ENCODE measurements at regions not wholly inside any gene's neighbourhood (a gene's known extent, or its start where the extent isn't known, plus 50 kb on each side); places are given as distances from the start of the nearest gene placed in this dataset.

DNA sequence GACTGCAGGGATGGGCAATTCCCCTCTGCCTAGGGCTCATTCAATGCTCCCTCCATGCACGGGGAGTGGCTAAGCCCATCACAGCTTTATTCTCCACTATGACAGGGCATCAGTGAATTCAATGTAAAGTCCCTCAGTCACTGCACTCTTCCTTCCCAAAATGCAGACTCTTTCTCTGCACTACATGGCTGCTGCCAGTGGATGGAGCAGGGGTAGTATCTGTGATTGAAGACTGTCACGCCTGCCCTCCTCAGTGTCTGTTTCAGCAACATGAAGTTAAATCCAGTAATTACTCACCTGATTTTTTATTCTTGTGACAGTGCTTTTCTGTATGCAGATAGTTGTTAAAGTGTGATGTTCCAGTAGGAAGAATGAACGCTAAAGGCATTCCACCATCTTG, 1323.2 kb downstream of the AMY1C start:
- H3K23ac ChIP-seq (ENCODE audit: insufficient read length, low read depth, low read length): no peak overlapping the region
- TF ChIP-seq, protein P1, sequence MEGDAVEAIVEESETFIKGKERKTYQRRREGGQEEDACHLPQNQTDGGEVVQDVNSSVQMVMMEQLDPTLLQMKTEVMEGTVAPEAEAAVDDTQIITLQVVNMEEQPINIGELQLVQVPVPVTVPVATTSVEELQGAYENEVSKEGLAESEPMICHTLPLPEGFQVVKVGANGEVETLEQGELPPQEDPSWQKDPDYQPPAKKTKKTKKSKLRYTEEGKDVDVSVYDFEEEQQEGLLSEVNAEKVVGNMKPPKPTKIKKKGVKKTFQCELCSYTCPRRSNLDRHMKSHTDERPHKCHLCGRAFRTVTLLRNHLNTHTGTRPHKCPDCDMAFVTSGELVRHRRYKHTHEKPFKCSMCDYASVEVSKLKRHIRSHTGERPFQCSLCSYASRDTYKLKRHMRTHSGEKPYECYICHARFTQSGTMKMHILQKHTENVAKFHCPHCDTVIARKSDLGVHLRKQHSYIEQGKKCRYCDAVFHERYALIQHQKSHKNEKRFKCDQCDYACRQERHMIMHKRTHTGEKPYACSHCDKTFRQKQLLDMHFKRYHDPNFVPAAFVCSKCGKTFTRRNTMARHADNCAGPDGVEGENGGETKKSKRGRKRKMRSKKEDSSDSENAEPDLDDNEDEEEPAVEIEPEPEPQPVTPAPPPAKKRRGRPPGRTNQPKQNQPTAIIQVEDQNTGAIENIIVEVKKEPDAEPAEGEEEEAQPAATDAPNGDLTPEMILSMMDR (conservative IDR thresholded peaks at IDR 0.05): peak; percentile 52
- H3K4me3 Mint-ChIP-seq: no peak overlapping the region
- H3K56ac ChIP-seq (ENCODE audit: insufficient read length, low read depth, low read length): no peak overlapping the region
- H3K4me1 Mint-ChIP-seq: no peaks in the 10 kb centered on the region
- no peak overlapping the region for H4K8ac ChIP-seq (replicated peaks; ENCODE audit: insufficient read length, low read depth, low read length)
- H3K79me1 ChIP-seq (ENCODE audit: insufficient read depth, low read depth, low read length, poor library complexity, severe bottlenecking): no peaks in the 10 kb centered on the region
- H2BK120ac ChIP-seq (ENCODE audit: low read depth, low read length, poor library complexity, severe bottlenecking): no peak overlapping the region
- no peaks in the 10 kb centered on the region for H3K79me2 ChIP-seq (ENCODE audit: insufficient read depth, low read length)
- H3T11ph ChIP-seq (ENCODE audit: low read length): no peak overlapping the region
- peaks cover 1% of the 10 kb centered on the region; the same call in 1 of the 2 replicates for H3K27me3 Mint-ChIP-seq (ENCODE audit: low read depth)
- H3K4me2 ChIP-seq (ENCODE audit: insufficient read depth, insufficient read length, low read length): no peak overlapping the region
- no peak overlapping the region for H3K27ac Mint-ChIP-seq
- no peak overlapping the region for H4K91ac ChIP-seq (ENCODE audit: insufficient read length, low read depth, low read length)
- H3K23me2 ChIP-seq (ENCODE audit: insufficient read length, low read depth, low read length, poor library complexity, severe bottlenecking): no peaks in the 10 kb centered on the region
- no peak overlapping the region for H4K5ac ChIP-seq (ENCODE audit: insufficient read length, low read depth, low read length)
- H2BK12ac ChIP-seq (ENCODE audit: insufficient read length, low read depth, low read length): no peak overlapping the region
- WGBS (ENCODE audit: extremely low coverage, insufficient read length, low lambda C conversion rate): no CpG with 5 or more reads among the region's 3 CpGs
- no peak overlapping the region for H2BK5ac ChIP-seq (ENCODE audit: insufficient read length, low read length)
- H2AFZ ChIP-seq (ENCODE audit: low read length): no peak overlapping the region
- H3K9me3 Mint-ChIP-seq: peaks cover 2 to 6% of the 10 kb centered on the region in 2 experiments; a peak in 3 of 5 replicates
- no peak overlapping the region for H2AK5ac ChIP-seq (ENCODE audit: insufficient read length, low read length)
- no peaks in the 10 kb centered on the region for H3K9me3 ChIP-seq (ENCODE audit: control insufficient read depth, low read depth, low read length)
- no peak overlapping the region for H3K27ac ChIP-seq (ENCODE audit: insufficient read length, low read depth, low read length)
- H3K4ac ChIP-seq (ENCODE audit: low read depth, low read length): no peak overlapping the region
- H3K4me1 ChIP-seq (ENCODE audit: insufficient read depth, low read length): no peaks in the 10 kb centered on the region
- H3K36me3 Mint-ChIP-seq (ENCODE audit: insufficient read depth in 1 of 3, low read depth in 3 of 3): no peaks in the 10 kb centered on the region
- no peak overlapping the region for H2BK20ac ChIP-seq (ENCODE audit: low read depth, low read length, poor library complexity, severe bottlenecking)
- H3K14ac ChIP-seq (ENCODE audit: insufficient read depth, low read length): no peak overlapping the region
- no peaks in the 10 kb centered on the region for H3K27me3 ChIP-seq (ENCODE audit: insufficient read depth, low read length)
- no peaks in the 10 kb centered on the region for H4K20me1 ChIP-seq (ENCODE audit: control insufficient read depth, insufficient read depth, insufficient read length)
- no peak overlapping the region for H3K18ac ChIP-seq (ENCODE audit: insufficient read length, low read depth, low read length)
- no peak overlapping the region for H2BK15ac ChIP-seq (ENCODE audit: low read depth, low read length)
- DNase-seq: peak; percentile 39
- H3K9ac ChIP-seq (ENCODE audit: extremely low read depth, insufficient read length, low read length): no peak overlapping the region

Measured in H9 (cell line).